OCI-LY1 (cell line): ENCODE measurements at regions not wholly inside any gene's neighbourhood (a gene's known extent, or its start where the extent isn't known, plus 50 kb on each side); places are given as distances from the start of the nearest gene placed in this dataset.

ENCODE experiments used
- H2AFZ ChIP-seq: fragments of 200-600 bp; sonication (generic), shearing (Covaris generic); 2 replicates; pipeline ENCODE4 v1.6.0; 2014; ENCODE audit warnings: antibody characterized with exemption, mild to moderate bottlenecking, low read length
- H3F3A ChIP-seq: fragments of 200-600 bp; sonication (generic), shearing (Covaris generic); 2 replicates; pipeline ENCODE4 v1.6.0; 2014; ENCODE audit warnings: mild to moderate bottlenecking, antibody characterized with exemption, low read length, moderate library complexity; ENCODE audit not compliant: insufficient read depth
- H3K27ac ChIP-seq: fragments of 200-600 bp; sonication (generic); 2 replicates; pipeline ENCODE4 v1.5.1; 2014; ENCODE audit warnings: low read length, mixed run types, mild to moderate bottlenecking, low read depth; ENCODE audit not compliant: poor library complexity, severe bottlenecking
- H3K27me3 ChIP-seq: fragments of 200-600 bp; sonication (generic); 2 replicates; pipeline ENCODE4 v1.6.0; 2014; ENCODE audit warnings: antibody characterized with exemption, mild to moderate bottlenecking, low read length, moderate library complexity; ENCODE audit not compliant: insufficient read depth
- H3K36me3 ChIP-seq: fragments of 200-600 bp; sonication (generic); 2 replicates; pipeline ENCODE4 v1.6.1; 2014; ENCODE audit warnings: mild to moderate bottlenecking, antibody characterized with exemption, low read length, moderate library complexity, mixed read lengths; ENCODE audit not compliant: insufficient read depth
- H3K4me1 ChIP-seq: fragments of 200-600 bp; sonication (generic); 2 replicates; pipeline ENCODE4 v1.5.1; 2014; ENCODE audit warnings: mild to moderate bottlenecking, low read length, moderate library complexity; ENCODE audit not compliant: insufficient read depth, severe bottlenecking
- H3K4me2 ChIP-seq: fragments of 200-600 bp; sonication (generic), shearing (Covaris generic); 2 replicates; pipeline ENCODE4 v1.6.1; 2014; ENCODE audit warnings: low read length
- H3K4me3 ChIP-seq: fragments of 200-600 bp; sonication (generic); 2 replicates; pipeline ENCODE4 v1.5.1; 2014; ENCODE audit warnings: low read length, low read depth, mild to moderate bottlenecking, mixed read lengths; ENCODE audit not compliant: poor library complexity, severe bottlenecking
- H3K79me2 ChIP-seq: fragments of 200-600 bp; shearing (Covaris generic); 2 replicates; pipeline ENCODE4 v1.6.1; 2016; ENCODE audit warnings: mixed run types, low read length, mixed read lengths; ENCODE audit not compliant: insufficient read depth
- H3K9ac ChIP-seq: fragments of 200-600 bp; sonication (generic), shearing (Covaris generic); 2 replicates; pipeline ENCODE4 v1.6.1; 2014; ENCODE audit warnings: mild to moderate bottlenecking, low read length, mixed read lengths
- H3K9me2 ChIP-seq: fragments of 200-600 bp; sonication (generic), shearing (Covaris generic); 2 replicates; pipeline ENCODE4 v1.6.1; 2014; ENCODE audit warnings: low read depth, mild to moderate bottlenecking, low read length, mixed read lengths
- H3K9me3 ChIP-seq: fragments of 200-600 bp; shearing (Covaris generic); 2 replicates; pipeline ENCODE4 v1.6.1; 2014; ENCODE audit warnings: low read length, mixed read lengths
- H4K20me1 ChIP-seq: fragments of 200-600 bp; sonication (generic), shearing (Covaris generic); 2 replicates; pipeline ENCODE4 v1.6.0; 2016; ENCODE audit warnings: mild to moderate bottlenecking, low read length; ENCODE audit not compliant: insufficient read depth
- EZH2 ChIP-seq: fragments of 200-600 bp; sonication (generic), shearing (Covaris generic); IDR thresholded peaks from 2 replicates; pipeline ENCODE4 v1.8.0; 2017; ENCODE audit warnings: borderline replicate concordance, mixed run types, mild to moderate bottlenecking, antibody characterized with exemption, low read length, moderate library complexity, mixed read lengths
- TF ChIP-seq, protein P1 (sequence below): fragments of 200-600 bp; sonication (generic), shearing (Covaris generic); IDR thresholded peaks from 2 replicates; pipeline ENCODE4 v1.5.1; 2017; ENCODE audit warnings: mild to moderate bottlenecking, antibody characterized with exemption, low read length, moderate library complexity, mixed read lengths

DNA sequence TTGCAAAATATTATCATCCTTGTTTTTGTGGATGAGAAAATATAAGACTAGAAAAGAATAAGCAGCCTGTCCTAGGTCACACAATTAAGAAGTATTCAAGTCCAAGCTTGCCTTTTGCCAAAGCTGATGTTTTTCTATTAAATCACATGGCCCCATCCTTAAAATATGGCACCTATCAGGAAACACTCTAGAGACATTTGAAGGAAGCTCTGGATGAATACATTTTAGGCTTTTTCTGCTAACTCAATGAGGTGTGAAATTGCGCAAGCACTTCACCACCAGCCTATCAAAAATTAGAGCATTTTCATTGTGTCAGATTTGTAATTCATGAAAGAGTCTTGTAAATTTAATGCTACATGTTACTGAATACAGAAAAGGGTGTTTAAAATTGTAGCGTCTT, 251.1 kb upstream of the MAD2L1 start:
- Histone ChIP-seq H3K9me2 (no peaks in the 10 kb centered on the region), H3K27me3 (no peaks in the 10 kb centered on the region), H3K36me3 (no peaks in the 10 kb centered on the region), H3K79me2 (no peaks in the 10 kb centered on the region), H3K9ac (no peak overlapping the region), H4K20me1 (no peaks in the 10 kb centered on the region), H3K9me3 (no peaks in the 10 kb centered on the region), H3K4me3 (no peak overlapping the region), H3K4me2 (no peak overlapping the region), H3F3A (no peaks in the 10 kb centered on the region), H3K4me1 (no peaks in the 10 kb centered on the region), H3K27ac (no peak overlapping the region), H2AFZ (no peak overlapping the region)
- TF ChIP-seq EZH2 = no peak
- TF ChIP-seq, protein P1, sequence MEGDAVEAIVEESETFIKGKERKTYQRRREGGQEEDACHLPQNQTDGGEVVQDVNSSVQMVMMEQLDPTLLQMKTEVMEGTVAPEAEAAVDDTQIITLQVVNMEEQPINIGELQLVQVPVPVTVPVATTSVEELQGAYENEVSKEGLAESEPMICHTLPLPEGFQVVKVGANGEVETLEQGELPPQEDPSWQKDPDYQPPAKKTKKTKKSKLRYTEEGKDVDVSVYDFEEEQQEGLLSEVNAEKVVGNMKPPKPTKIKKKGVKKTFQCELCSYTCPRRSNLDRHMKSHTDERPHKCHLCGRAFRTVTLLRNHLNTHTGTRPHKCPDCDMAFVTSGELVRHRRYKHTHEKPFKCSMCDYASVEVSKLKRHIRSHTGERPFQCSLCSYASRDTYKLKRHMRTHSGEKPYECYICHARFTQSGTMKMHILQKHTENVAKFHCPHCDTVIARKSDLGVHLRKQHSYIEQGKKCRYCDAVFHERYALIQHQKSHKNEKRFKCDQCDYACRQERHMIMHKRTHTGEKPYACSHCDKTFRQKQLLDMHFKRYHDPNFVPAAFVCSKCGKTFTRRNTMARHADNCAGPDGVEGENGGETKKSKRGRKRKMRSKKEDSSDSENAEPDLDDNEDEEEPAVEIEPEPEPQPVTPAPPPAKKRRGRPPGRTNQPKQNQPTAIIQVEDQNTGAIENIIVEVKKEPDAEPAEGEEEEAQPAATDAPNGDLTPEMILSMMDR = no peak

DNA sequence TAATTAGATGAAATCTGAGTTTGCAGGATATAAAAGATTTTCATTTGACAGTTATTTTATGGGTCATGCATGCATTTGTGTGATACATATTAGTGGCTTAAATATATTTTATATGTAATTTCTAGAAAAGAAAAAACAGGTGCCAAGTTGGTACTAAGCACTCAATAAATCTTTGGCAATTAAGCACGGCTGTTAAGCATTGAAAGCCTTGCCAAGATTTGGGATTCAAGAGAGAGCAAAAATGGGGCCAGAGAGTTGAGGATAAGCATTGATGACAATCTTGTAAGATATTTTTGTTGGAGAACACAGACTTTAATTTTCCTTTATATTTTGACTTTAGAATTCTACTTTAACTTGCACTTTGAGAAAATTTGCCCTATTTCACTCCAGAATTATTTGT, 249.8 kb upstream of the MAD2L1 start:
- Histone ChIP-seq H3K4me1 (no peaks in the 10 kb centered on the region), H3K9me3 (no peaks in the 10 kb centered on the region), H3K36me3 (no peaks in the 10 kb centered on the region), H3K4me2 (no peak overlapping the region), H4K20me1 (no peaks in the 10 kb centered on the region), H3K79me2 (no peaks in the 10 kb centered on the region), H3K9ac (no peak overlapping the region), H3K9me2 (no peaks in the 10 kb centered on the region), H3K4me3 (no peak overlapping the region), H3K27me3 (no peaks in the 10 kb centered on the region), H2AFZ (no peak overlapping the region), H3K27ac (no peak overlapping the region), H3F3A (no peaks in the 10 kb centered on the region)
- no peak for TF ChIP-seq EZH2
- TF ChIP-seq, protein P1 = no peak

DNA sequence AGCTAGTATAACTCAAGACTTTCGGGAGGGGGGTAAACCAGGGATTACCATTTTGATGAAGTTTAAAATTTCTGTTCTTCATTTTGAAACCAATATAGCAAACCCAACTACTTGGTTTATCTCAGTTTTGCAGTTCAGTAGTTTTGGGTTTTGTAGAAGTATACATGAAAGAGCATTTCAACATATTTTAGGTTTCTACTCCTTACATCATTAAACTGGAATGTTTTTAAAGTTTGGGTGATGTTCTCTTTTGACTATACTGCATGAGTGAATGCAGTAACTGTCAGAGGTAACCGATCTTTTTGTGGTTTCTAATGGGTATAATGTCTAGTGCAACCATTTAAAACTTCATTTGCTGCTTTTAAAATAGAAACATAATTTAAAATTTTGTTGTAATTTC, 248.3 kb upstream of the MAD2L1 start:
- TF ChIP-seq, protein P1 = no peak
- TF ChIP-seq EZH2 = no peak
- no peak overlapping the region for H3K9ac ChIP-seq
- H2AFZ ChIP-seq = no peak overlapping the region
- H3K4me1 ChIP-seq = no peaks in the 10 kb centered on the region
- no peak overlapping the region for H3K4me3 ChIP-seq
- H3K36me3 ChIP-seq = no peaks in the 10 kb centered on the region
- H4K20me1 ChIP-seq = no peaks in the 10 kb centered on the region
- no peak overlapping the region for H3K4me2 ChIP-seq
- no peak overlapping the region for H3K27ac ChIP-seq
- H3K9me3 ChIP-seq = no peaks in the 10 kb centered on the region
- no peaks in the 10 kb centered on the region for H3K79me2 ChIP-seq
- H3K9me2 ChIP-seq = no peaks in the 10 kb centered on the region
- no peaks in the 10 kb centered on the region for H3K27me3 ChIP-seq
- H3F3A ChIP-seq = no peaks in the 10 kb centered on the region
